ENCODE measurements at regions not wholly inside any gene's neighbourhood (a gene's known extent, or its start where the extent isn't known, plus 50 kb on each side); places are given as distances from the start of the nearest gene placed in this dataset.
"Not testable (repeated sequence)": the region's sequence is repeated elsewhere in the genome, so short reads cannot be mapped to it uniquely, and the experiment has no call there.

DNA sequence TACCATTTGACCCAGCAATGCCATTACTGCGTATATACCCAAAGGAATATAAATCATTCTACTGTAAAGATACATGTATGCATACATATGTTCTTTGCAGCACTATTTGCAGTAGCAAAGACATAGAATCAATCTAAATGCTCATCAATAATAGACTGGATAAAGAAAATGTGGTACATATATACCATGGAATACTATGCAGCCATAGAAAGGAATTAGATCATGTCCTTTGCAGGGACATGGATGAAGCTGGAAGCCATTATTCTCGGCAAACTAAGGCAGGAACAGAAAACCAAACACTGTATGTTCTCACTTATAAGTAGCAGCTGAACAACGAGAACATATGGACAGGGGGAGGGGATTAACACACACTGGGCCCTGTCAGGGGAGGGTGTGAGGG is 54.8 kb upstream of the ZNF30 start:
- not testable (repeated sequence) for DNase-seq; H3K36me3 ChIP-seq (ENCODE audit: control insufficient read depth, insufficient read depth, low read length); H3K4me1 ChIP-seq (ENCODE audit: control insufficient read depth, insufficient read depth, low read length); H3K9me3 ChIP-seq (ENCODE audit: control insufficient read depth, low read depth, low read length); H3K4me3 ChIP-seq (ENCODE audit: low read length); H3K27me3 ChIP-seq (ENCODE audit: control insufficient read depth, insufficient read depth, low read length); H3K27ac ChIP-seq (ENCODE audit: low read length)
- no CpG with 5 or more reads among the region's 3 CpGs for WGBS (ENCODE audit: insufficient coverage, low lambda C conversion rate)

DNA sequence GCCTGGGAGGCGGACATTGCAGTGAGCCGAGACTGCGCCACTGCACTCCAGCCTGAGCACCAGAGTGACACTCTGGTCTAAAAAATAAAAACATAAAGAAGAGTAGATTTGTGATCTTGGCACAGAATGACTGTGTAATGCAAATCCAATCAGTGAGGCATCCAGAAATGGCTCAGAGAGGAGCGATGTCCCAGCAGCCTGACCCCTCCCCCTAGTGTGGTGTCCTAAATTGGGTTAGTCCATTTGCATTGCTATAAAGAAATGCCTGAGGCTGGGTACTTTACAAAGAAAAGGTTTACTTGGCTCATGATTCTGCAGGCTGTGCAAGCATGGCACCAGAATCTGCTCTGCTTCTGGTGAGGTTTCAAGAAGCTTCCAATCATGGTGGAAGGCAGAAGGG is 59.1 kb upstream of the ZNF30 start:
- H3K4me3 ChIP-seq (ENCODE audit: low read length), result no peak overlapping the region
- no CpG with 5 or more reads among the region's 4 CpGs for WGBS (ENCODE audit: insufficient coverage, low lambda C conversion rate)
- no peaks in the 10 kb centered on the region for H3K4me1 ChIP-seq (ENCODE audit: control insufficient read depth, insufficient read depth, low read length)
- H3K27ac ChIP-seq (ENCODE audit: low read length), result no peak overlapping the region
- H3K9me3 ChIP-seq (ENCODE audit: control insufficient read depth, low read depth, low read length), result no peaks in the 10 kb centered on the region
- no peak for DNase-seq
- H3K36me3 ChIP-seq (ENCODE audit: control insufficient read depth, insufficient read depth, low read length), result no peaks in the 10 kb centered on the region
- H3K27me3 ChIP-seq (ENCODE audit: control insufficient read depth, insufficient read depth, low read length), result no peaks in the 10 kb centered on the region

DNA sequence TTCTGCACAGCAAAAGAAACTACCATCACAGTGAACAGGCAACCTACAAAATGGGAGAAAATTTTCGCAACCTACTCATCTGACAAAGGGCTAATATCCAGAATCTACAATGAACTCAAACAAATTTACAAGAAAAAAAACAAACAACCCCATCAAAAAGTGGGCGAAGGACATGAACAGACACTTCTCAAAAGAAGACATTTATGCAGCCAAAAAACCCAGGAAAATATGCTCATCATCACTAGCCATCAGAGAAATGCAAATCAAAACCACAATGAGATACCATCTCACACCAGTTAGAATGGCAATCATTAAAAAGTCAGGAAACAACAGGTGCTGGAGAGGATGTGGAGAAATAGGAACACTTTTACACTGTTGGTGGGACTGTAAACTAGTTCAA is 61.5 kb upstream of the ZNF30 start:
- not testable (repeated sequence) for H3K27me3 ChIP-seq (ENCODE audit: control insufficient read depth, insufficient read depth, low read length); H3K36me3 ChIP-seq (ENCODE audit: control insufficient read depth, insufficient read depth, low read length); H3K4me3 ChIP-seq (ENCODE audit: low read length); H3K9me3 ChIP-seq (ENCODE audit: control insufficient read depth, low read depth, low read length); H3K27ac ChIP-seq (ENCODE audit: low read length); DNase-seq; H3K4me1 ChIP-seq (ENCODE audit: control insufficient read depth, insufficient read depth, low read length)
- WGBS (ENCODE audit: insufficient coverage, low lambda C conversion rate), result no CpG with 5 or more reads among the region's 2 CpGs

DNA sequence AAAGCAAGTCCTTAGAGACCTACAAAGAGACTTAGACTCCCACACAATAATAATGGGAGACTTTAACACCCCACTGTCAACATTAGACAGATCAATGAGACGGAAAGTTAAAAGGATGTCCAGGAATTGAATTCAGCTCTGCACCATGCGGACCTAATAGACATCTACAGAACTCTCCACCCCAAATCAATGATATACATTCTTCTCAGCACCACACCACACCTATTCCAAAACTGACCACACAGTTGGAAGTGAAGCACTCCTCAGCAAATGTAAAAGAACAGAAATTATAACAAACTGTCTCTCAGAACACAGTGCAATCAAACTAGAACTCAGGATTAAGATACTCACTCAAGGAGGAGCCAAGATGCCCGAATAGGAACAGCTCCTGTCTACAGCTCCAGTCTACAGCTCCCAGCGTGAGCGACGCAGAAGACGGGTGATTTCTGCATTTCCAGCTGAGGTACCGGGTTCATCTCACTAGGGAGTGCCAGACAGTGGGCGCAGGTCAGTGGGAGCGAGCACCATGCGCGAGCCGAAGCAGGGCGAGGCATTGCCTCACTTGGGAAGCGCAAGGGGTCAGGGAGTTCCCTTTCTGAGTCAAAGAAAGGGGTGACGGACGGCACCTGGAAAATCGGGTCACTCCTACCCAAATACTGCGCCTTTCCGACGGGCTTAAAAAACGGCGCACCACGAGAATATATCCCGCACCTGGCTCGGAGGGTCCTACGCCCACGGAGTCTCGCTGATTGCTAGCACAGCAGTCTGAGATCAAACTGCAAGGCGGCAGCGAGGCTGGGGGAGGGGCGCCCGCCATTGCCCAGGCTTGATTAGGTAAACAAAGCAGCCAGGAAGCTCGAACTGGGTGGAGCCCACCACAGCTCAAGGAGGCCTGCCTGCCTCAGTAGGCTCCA is 66.6 kb upstream of the ZNF30 start:
- H3K4me1 ChIP-seq (ENCODE audit: control insufficient read depth, insufficient read depth, low read length); H3K27ac ChIP-seq (ENCODE audit: low read length); H3K36me3 ChIP-seq (ENCODE audit: control insufficient read depth, insufficient read depth, low read length); H3K27me3 ChIP-seq (ENCODE audit: control insufficient read depth, insufficient read depth, low read length); H3K9me3 ChIP-seq (ENCODE audit: control insufficient read depth, low read depth, low read length): not testable (repeated sequence)
- peak overlapping the region; percentile 35 for H3K4me3 ChIP-seq (ENCODE audit: low read length)
- whole genome bisulfite sequencing (ENCODE audit: insufficient coverage, low lambda C conversion rate), result no CpG with 5 or more reads among the region's 34 CpGs
- peak in 1 of 2 donors; percentile 20 for DNase-seq

DNA sequence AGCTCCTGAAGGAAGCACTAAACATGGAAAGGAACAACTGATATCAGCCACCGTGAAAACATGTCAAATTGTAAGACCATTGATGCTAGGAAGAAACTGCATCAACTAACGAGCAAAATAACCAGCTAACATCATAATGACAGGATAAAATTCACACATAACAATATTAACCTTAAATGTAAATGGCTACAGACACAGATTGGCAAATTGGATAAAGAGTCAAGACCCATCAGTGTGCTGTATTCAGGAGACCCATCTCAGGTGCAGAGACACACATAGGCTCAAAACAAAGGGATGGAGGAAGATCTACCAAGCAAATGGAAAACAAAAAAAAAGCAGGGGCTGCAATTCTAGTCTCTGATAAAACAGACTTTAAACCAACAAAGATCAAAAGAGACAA is 67.4 kb upstream of the ZNF30 start:
- H3K36me3 ChIP-seq (ENCODE audit: control insufficient read depth, insufficient read depth, low read length); DNase-seq; H3K4me3 ChIP-seq (ENCODE audit: low read length); H3K27ac ChIP-seq (ENCODE audit: low read length); H3K4me1 ChIP-seq (ENCODE audit: control insufficient read depth, insufficient read depth, low read length); H3K27me3 ChIP-seq (ENCODE audit: control insufficient read depth, insufficient read depth, low read length); H3K9me3 ChIP-seq (ENCODE audit: control insufficient read depth, low read depth, low read length): not testable (repeated sequence)
- WGBS (ENCODE audit: insufficient coverage, low lambda C conversion rate), result no CpG with 5 or more reads among the region's 2 CpGs

DNA sequence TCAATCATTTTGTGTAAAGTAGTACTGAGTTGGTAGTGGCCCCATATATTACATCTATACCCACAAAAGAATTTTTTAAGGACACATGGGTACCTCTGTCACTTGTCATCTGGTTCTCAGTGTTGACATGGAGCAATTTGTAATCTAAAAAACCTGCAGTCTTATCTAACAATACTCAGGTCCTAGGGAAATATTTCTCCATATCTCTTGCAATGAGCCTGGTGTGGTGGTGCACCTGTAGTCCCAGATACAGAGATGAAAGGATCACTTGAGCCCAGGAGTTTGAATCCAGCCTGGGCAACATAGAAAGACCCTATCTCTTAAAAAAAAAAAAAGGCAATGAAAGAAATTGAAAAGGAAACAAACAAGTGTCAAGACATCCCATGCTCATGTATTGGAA is 70.7 kb upstream of the ZNF30 start:
- Histone ChIP-seq H3K27ac (ENCODE audit: low read length) (no peak overlapping the region), H3K4me3 (ENCODE audit: low read length) (no peak overlapping the region), H3K27me3 (ENCODE audit: control insufficient read depth, insufficient read depth, low read length) (no peaks in the 10 kb centered on the region), H3K9me3 (ENCODE audit: control insufficient read depth, low read depth, low read length) (no peaks in the 10 kb centered on the region), H3K4me1 (ENCODE audit: control insufficient read depth, insufficient read depth, low read length) (peaks cover 12% of the 10 kb centered on the region), H3K36me3 (ENCODE audit: control insufficient read depth, insufficient read depth, low read length) (no peaks in the 10 kb centered on the region)
- DNase-seq, result no peak

DNA sequence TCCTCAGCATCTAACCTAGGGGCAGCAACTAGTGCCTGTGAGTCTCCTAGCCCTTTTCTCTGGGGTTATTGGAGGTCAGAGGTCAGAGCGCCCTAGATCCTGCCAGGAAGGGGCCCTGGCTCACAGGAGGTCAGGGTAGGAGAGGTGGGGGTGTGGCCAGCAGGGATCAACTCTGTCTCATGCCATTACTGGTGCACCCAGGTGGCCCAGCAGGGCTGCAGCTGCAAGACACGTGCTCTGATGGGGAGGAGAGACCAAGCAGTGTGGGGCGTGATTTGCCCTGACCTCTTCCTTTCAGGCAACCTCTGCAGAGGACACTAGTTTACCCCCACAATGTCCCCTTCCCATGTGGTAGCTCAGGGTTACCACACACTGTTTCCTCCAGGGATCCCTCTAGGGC is 73.3 kb upstream of the ZNF30 start:
- H3K4me1 ChIP-seq (ENCODE audit: control insufficient read depth, insufficient read depth, low read length), result peaks cover 12% of the 10 kb centered on the region
- no CpG with 5 or more reads among the region's 3 CpGs for WGBS (ENCODE audit: insufficient coverage, low lambda C conversion rate)
- DNase-seq, result peak in 1 of 2 donors; percentile 10
- no peak overlapping the region for H3K4me3 ChIP-seq (ENCODE audit: low read length)
- H3K36me3 ChIP-seq (ENCODE audit: control insufficient read depth, insufficient read depth, low read length), result peaks cover 2% of the 10 kb centered on the region
- H3K27me3 ChIP-seq (ENCODE audit: control insufficient read depth, insufficient read depth, low read length), result no peaks in the 10 kb centered on the region
- H3K9me3 ChIP-seq (ENCODE audit: control insufficient read depth, low read depth, low read length), result no peaks in the 10 kb centered on the region
- no peak overlapping the region for H3K27ac ChIP-seq (ENCODE audit: low read length)

DNA sequence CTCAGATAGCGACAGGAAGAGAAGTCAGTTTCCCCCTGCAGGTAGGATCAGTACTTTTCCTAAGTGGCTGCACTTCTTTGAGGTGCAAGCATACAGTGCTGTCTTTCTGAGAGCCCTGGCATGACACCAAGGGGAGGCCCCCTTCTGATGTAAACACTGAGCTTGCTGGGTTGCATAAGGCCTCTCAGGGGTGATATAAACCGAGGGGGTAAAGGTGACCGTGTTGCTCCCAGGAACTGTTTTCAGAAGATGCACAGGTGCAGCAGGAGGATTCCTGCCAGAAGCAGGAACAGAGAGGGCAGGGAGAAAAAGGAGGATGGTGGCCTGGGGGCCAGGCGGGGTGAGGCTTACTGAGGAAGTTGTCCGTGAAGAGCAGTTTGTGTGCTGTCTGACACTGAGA is 74.0 kb upstream of the ZNF30 start:
- peaks cover 12% of the 10 kb centered on the region for H3K4me1 ChIP-seq (ENCODE audit: control insufficient read depth, insufficient read depth, low read length)
- WGBS (ENCODE audit: insufficient coverage, low lambda C conversion rate), result no CpG with 5 or more reads among the region's 5 CpGs
- no peak overlapping the region for H3K27ac ChIP-seq (ENCODE audit: low read length)
- no peak overlapping the region for H3K4me3 ChIP-seq (ENCODE audit: low read length)
- peaks cover 2% of the 10 kb centered on the region for H3K36me3 ChIP-seq (ENCODE audit: control insufficient read depth, insufficient read depth, low read length)
- DNase-seq, result peak in 1 of 2 donors; percentile 65
- H3K27me3 ChIP-seq (ENCODE audit: control insufficient read depth, insufficient read depth, low read length), result no peaks in the 10 kb centered on the region
- no peaks in the 10 kb centered on the region for H3K9me3 ChIP-seq (ENCODE audit: control insufficient read depth, low read depth, low read length)

DNA sequence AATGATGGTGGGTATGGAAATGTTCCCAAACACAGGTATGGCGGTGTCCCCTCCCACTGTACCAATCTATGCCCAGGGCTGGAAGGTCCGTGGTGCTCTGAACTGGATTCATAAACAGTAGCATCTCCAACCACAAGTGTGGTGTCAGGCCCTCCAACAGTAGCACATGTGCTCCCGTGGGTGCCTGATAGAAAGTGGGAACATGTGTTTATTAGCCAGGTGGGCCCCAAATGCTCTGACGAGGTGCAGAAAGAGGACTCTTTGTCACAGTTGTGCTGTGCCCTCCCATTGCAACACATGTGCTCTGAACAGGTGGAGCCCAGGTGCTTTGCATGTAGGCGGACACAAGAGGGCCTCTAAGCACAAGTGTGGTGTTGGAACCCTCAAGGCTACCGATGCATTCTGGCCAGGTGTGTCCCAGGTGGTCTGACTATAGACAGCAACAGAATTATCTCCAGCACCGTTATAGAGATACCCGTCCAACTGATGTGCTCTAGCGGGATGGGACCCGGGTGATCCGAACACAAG is 75.4 kb upstream of the ZNF30 start:
- Histone ChIP-seq H3K9me3 (ENCODE audit: control insufficient read depth, low read depth, low read length) (no peaks in the 10 kb centered on the region), H3K27ac (ENCODE audit: low read length) (no peak overlapping the region), H3K4me1 (ENCODE audit: control insufficient read depth, insufficient read depth, low read length) (peaks cover 12% of the 10 kb centered on the region), H3K4me3 (ENCODE audit: low read length) (no peak overlapping the region), H3K36me3 (ENCODE audit: control insufficient read depth, insufficient read depth, low read length) (peaks cover 2% of the 10 kb centered on the region), H3K27me3 (ENCODE audit: control insufficient read depth, insufficient read depth, low read length) (no peaks in the 10 kb centered on the region)
- peak in 1 of 2 donors; percentile 51 for DNase-seq
- WGBS (ENCODE audit: insufficient coverage, low lambda C conversion rate), result no CpG with 5 or more reads among the region's 11 CpGs

DNA sequence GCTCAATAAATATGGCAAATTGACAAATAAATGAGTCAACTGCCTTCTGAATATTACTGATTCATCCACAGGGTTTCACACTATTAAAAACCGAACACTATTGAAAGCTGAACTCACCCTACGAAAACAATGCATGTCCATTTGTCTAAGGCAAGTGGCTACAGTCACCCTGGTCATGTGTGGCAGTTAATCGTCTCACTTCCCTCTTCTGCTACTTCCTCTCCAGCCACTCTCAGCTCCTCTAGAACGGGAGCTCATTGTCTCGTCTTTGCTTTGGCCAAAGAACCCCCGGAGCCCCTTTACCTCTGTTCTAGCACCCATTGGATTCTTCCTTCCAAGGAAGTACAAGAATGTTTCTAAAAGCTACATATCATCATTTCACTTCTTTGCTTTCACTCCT is 74.4 kb upstream of the ZNF599 start:
- WGBS (ENCODE audit: insufficient coverage, low lambda C conversion rate), result 83% methylated on average over 2 of the region's 6 CpGs
- Histone ChIP-seq H3K36me3 (ENCODE audit: control insufficient read depth, insufficient read depth, low read length) (peaks cover 2% of the 10 kb centered on the region), H3K4me1 (ENCODE audit: control insufficient read depth, insufficient read depth, low read length) (peaks cover 1% of the 10 kb centered on the region), H3K27me3 (ENCODE audit: control insufficient read depth, insufficient read depth, low read length) (no peaks in the 10 kb centered on the region), H3K4me3 (ENCODE audit: low read length) (no peak overlapping the region), H3K9me3 (ENCODE audit: control insufficient read depth, low read depth, low read length) (no peaks in the 10 kb centered on the region), H3K27ac (ENCODE audit: low read length) (no peak overlapping the region)
- no peak for DNase-seq

DNA sequence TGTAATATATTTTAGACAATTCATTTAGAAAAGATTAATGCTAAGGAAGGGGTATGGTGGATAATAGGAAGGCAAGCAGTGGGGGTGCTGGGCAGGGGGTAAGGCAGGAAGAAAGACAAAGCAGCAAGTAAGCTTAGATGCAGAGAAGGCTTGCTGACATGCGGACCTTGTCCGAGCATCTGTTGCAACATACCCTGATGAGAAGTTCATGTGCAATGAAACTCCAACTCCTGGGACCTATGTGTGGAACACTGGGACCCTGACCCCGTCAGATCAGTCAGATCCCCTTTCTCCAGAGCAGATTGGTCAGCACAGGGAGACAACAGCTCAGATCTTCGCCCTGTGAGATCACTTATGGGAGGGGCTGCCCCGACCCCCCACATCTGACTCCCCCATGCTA is 71.3 kb upstream of the ZNF599 start:
- H3K36me3 ChIP-seq (ENCODE audit: control insufficient read depth, insufficient read depth, low read length), result peaks cover 2% of the 10 kb centered on the region
- no CpG with 5 or more reads among the region's 5 CpGs for WGBS (ENCODE audit: insufficient coverage, low lambda C conversion rate)
- peak overlapping the region; percentile 12 for H3K27ac ChIP-seq (ENCODE audit: low read length)
- no peaks in the 10 kb centered on the region for H3K27me3 ChIP-seq (ENCODE audit: control insufficient read depth, insufficient read depth, low read length)
- peaks cover 8% of the 10 kb centered on the region for H3K4me1 ChIP-seq (ENCODE audit: control insufficient read depth, insufficient read depth, low read length)
- H3K4me3 ChIP-seq (ENCODE audit: low read length), result no peak overlapping the region
- DNase-seq, result peak; percentile 44 to 69
- peaks cover under 1% of the 10 kb centered on the region for H3K9me3 ChIP-seq (ENCODE audit: control insufficient read depth, low read depth, low read length)
